ENCODE measurements at regions not wholly inside any gene's neighbourhood (a gene's known extent, or its start where the extent isn't known, plus 50 kb on each side); places are given as distances from the start of the nearest gene placed in this dataset.

GRCh38 chr10:91700788-91701444 is 68.0 kb upstream of the PPP1R3C start:
- Histone ChIP-seq H3K4me3 (no peak overlapping the region), H3K4me1 (no peaks in the 10 kb centered on the region), H3K36me3 (no peaks in the 10 kb centered on the region), H3K9me3 (no peaks in the 10 kb centered on the region), H3K27ac (no peak overlapping the region), H3K27me3 (replicated peaks in 1 of 7) (no peaks in the 10 kb centered on the region)
- intact Hi-C loops (cut with DNase I; ENCODE audit: low total_unique reads) = no loop called here
- TF ChIP-seq POLR2A (IDR thresholded peaks at IDR 0.05) (no peak), POLR2AphosphoS5 (IDR thresholded peaks at IDR 0.05) (no peak), CTCF (IDR thresholded peaks at IDR 0.05 in 8 of 11, conservative IDR thresholded peaks at IDR 0.05 in 3 of 11) (no peak)
- WGBS, 5 donors = 75 to 90% (median 89%) methylated on average over 5 of the region's 5 CpGs
- DNase-seq = no peak

- H3K4me3 ChIP-seq = no peak overlapping the region
- H3K27ac ChIP-seq = no peak overlapping the region
- no peaks in the 10 kb centered on the region for H3K36me3 ChIP-seq
- 61 to 85% (median 70%) methylated on average over 5 of the region's 5 CpGs for WGBS, 5 donors
- no peak for TF ChIP-seq CTCF (IDR thresholded peaks at IDR 0.05 in 8 of 11, conservative IDR thresholded peaks at IDR 0.05 in 3 of 11)
- TF ChIP-seq POLR2AphosphoS5 (IDR thresholded peaks at IDR 0.05) = no peak
- no peak for TF ChIP-seq POLR2A (IDR thresholded peaks at IDR 0.05)
- intact Hi-C loops (cut with DNase I; ENCODE audit: low total_unique reads) = no loop called here
- no peaks in the 10 kb centered on the region for H3K27me3 ChIP-seq (replicated peaks in 1 of 7)
- H3K9me3 ChIP-seq = no peaks in the 10 kb centered on the region
- DNase-seq = no peak
- no peaks in the 10 kb centered on the region for H3K4me1 ChIP-seq
Observed at GRCh38 chr10:91700273-91700672, 67.4 kb upstream of the PPP1R3C start.

- intact Hi-C loops (cut with DNase I; ENCODE audit: low total_unique reads) = no loop called here
- TF ChIP-seq POLR2A (IDR thresholded peaks at IDR 0.05) (no peak), POLR2AphosphoS5 (IDR thresholded peaks at IDR 0.05) (no peak), CTCF (IDR thresholded peaks at IDR 0.05 in 8 of 11, conservative IDR thresholded peaks at IDR 0.05 in 3 of 11) (no peak)
- H3K4me3 ChIP-seq = no peak overlapping the region
- no peaks in the 10 kb centered on the region for H3K9me3 ChIP-seq
- no peak for DNase-seq
- no peaks in the 10 kb centered on the region for H3K36me3 ChIP-seq
- H3K27me3 ChIP-seq (replicated peaks in 1 of 7) = no peaks in the 10 kb centered on the region
- H3K4me1 ChIP-seq = no peaks in the 10 kb centered on the region
- no peak overlapping the region for H3K27ac ChIP-seq
- WGBS, 5 donors = 92 to 100% (median 94%) methylated on average over 3 of the region's 3 CpGs
Observed at GRCh38 chr10:91698258-91698657, 65.4 kb upstream of the PPP1R3C start.

- H3K4me3 ChIP-seq = no peak overlapping the region
- no peak for DNase-seq
- no peaks in the 10 kb centered on the region for H3K4me1 ChIP-seq
- 76 to 86% (median 80%) methylated on average over 3 of the region's 3 CpGs for WGBS, 5 donors
- intact Hi-C loops (cut with DNase I; ENCODE audit: low total_unique reads) = no loop called here
- no peaks in the 10 kb centered on the region for H3K9me3 ChIP-seq
- no peaks in the 10 kb centered on the region for H3K27me3 ChIP-seq (replicated peaks in 1 of 7)
- TF ChIP-seq POLR2AphosphoS5 (IDR thresholded peaks at IDR 0.05) = no peak
- TF ChIP-seq CTCF (IDR thresholded peaks at IDR 0.05 in 8 of 11, conservative IDR thresholded peaks at IDR 0.05 in 3 of 11) = peak; percentile 15 to 68 (median 51)
- H3K36me3 ChIP-seq = no peaks in the 10 kb centered on the region
- H3K27ac ChIP-seq = no peak overlapping the region
Observed at GRCh38 chr10:91694170-91694794, 61.4 kb upstream of the PPP1R3C start.
